VCaP (cell line): ENCODE measurements at regions not wholly inside any gene's neighbourhood (a gene's known extent, or its start where the extent isn't known, plus 50 kb on each side); places are given as distances from the start of the nearest gene placed in this dataset.

ENCODE experiments used
- H3K27ac ChIP-seq: fragments of 450-650 bp; 2 replicates; pipeline ENCODE4 v1.5.1; 2017
- TF ChIP-seq, protein P1 (sequence below): fragments of 450-650 bp; conservative IDR thresholded peaks from 2 replicates; pipeline ENCODE4 v1.5.1; 2017; ENCODE audit warnings: mild to moderate bottlenecking, moderate library complexity

DNA sequence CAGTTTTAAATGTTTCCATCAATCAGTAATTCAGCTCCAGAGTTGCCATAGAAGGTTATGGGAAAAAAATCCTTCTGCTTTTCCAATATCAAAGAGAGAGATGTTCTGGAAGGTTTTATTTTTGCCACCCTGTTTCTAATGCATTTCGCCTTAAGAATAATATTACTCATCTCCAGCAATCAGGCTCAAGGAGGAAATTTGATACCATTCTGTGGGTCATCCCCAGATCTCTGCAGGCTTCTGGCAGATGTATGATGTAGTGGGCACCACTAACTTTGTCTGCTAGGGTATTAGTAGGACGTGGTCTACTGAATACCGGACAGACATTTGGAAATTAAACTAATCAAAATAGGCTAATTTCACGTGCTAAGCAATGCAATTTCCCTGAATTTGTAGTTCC, 645.4 kb upstream of the TENM3 start:
- TF ChIP-seq, protein P1, sequence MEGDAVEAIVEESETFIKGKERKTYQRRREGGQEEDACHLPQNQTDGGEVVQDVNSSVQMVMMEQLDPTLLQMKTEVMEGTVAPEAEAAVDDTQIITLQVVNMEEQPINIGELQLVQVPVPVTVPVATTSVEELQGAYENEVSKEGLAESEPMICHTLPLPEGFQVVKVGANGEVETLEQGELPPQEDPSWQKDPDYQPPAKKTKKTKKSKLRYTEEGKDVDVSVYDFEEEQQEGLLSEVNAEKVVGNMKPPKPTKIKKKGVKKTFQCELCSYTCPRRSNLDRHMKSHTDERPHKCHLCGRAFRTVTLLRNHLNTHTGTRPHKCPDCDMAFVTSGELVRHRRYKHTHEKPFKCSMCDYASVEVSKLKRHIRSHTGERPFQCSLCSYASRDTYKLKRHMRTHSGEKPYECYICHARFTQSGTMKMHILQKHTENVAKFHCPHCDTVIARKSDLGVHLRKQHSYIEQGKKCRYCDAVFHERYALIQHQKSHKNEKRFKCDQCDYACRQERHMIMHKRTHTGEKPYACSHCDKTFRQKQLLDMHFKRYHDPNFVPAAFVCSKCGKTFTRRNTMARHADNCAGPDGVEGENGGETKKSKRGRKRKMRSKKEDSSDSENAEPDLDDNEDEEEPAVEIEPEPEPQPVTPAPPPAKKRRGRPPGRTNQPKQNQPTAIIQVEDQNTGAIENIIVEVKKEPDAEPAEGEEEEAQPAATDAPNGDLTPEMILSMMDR: no peak
- H3K27ac ChIP-seq: no peak overlapping the region

DNA sequence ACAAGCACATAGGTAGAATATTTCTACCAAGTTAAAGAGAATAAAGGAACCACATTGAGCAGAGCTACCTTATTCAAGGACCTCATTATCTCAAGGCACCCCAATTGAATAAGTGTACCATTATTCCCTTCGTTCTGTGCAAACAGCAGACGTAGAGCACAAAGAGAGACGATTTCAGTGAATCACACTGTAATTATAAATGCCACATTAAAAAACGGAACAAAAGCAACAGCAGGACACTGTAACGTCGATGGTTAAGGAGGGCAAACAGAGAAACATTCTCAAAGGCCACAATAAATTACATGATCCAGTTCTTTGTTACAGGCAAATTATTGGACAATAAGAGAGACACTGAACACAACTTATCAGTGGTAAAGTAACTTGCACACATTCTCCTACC, 644.1 kb upstream of the TENM3 start:
- TF ChIP-seq, protein P1: no peak

GRCh38 chr4:181601103-181601502, 642.1 kb upstream of the TENM3 start:
- no peak overlapping the region for H3K27ac ChIP-seq
- TF ChIP-seq, protein P1: no peak

More for the DNA sequence above, 644.1 kb upstream of the TENM3 start:
- no peak overlapping the region for H3K27ac ChIP-seq

DNA sequence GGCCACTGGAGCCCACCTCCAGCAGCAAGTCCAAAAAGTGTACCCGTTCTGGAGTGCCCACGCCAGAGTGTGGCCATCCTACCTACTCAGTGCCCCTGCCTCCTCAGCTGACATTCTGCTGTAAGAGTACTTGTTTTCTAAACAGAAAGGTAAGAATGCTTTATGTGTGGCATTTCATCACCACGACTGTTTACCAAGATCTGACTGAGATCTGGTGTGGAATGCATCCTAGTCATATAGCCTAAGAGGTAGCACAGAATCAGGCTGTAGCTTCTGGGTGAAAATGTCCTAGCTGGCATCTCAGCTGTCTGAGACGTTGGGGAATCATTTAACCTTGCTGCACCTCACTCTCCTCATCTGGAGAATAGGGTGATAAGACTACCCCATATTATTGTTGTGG, 638.7 kb upstream of the TENM3 start:
- TF ChIP-seq, protein P1: no peak
- H3K27ac ChIP-seq: no peak overlapping the region

DNA sequence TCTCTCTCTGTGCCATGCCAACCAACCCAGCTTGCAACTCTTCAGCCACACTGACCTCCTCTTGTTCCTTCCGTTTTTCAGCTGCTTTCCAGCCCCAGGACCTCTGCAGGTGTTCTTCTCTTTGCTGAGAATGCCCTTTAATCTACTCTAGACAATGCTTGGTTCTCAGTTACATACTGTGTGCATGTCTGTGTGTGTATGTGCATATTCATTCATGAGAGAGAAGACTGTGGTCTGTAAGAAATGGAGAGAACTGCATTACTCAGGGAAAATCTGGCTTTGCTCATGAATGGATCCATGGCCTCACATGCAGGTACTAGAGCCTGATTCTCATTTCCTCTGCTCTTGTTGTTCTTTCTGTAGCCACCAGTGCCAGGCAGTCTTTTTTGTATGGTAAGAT, 636.9 kb upstream of the TENM3 start:
- TF ChIP-seq, protein P1: no peak
- no peak overlapping the region for H3K27ac ChIP-seq

GRCh38 chr4:181608181-181608580, 635.0 kb upstream of the TENM3 start:
- no peak overlapping the region for H3K27ac ChIP-seq
- TF ChIP-seq, protein P1: no peak

DNA sequence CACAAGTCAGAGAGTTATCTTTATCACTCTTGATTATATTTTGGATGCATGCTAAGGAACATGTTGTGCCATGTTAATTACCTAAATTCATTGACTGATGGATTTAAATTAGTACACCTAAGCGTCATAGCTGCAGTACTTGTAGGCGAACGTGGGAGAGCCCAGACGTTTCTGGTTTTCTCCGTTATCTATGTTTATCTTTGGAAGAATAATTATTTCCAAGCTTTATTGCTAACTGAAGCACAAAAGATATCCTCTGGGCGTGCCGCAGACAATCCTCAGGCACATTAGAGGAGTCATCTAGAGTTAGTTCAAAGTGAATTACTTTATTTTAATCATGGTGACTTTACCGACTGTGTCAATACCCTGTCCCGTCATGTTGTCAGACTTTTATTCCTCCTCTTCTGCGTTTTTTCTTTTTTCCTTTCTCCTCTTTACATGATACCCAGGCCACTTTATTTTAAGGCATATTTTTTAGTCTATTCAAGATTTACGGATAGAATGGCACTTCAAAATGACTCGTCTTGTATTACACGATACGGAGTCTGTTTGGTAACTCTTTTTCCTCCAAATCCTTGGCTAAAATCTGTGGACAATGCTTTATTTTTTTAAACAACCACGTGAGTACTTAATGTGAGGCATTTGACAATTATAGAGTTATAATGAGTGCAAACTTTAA, 632.0 kb upstream of the TENM3 start:
- H3K27ac ChIP-seq: no peak overlapping the region
- TF ChIP-seq, protein P1: no peak
